GM21528 (cell line): ENCODE measurements at regions not wholly inside any gene's neighbourhood (a gene's known extent, or its start where the extent isn't known, plus 50 kb on each side); places are given as distances from the start of the nearest gene placed in this dataset.
"Not testable (repeated sequence)": the region's sequence is repeated elsewhere in the genome, so short reads cannot be mapped to it uniquely, and the experiment has no call there.

Experiments used
- ATAC-seq: cut with Tn5 transposase; IDR thresholded peaks from one replicate; pipeline ENCODE4 v1.9.1; 2021; ENCODE audit warnings: mild to moderate bottlenecking, moderate library complexity; ENCODE audit not compliant: unreplicated experiment, low FRiP score

DNA sequence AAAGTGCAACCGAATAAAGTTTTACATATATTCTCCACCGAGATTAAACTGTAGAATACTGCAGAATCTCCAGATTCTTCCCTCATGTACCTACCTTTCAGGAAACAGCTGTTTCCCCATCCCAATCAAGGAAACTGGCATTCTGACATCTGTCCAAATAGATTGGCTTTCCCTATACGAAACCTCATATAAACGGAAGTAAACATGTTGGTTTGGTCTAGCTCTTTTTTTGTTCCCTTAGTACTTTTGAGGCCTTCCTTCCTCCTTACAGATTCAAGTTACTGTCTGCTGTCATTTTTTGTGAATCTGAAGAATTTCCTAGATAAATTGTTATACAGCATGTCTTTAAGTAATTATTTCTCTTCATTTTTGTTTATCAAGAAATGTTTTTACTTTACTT is 554.6 kb downstream of the RPIA start:
- not testable (repeated sequence) for ATAC-seq

DNA sequence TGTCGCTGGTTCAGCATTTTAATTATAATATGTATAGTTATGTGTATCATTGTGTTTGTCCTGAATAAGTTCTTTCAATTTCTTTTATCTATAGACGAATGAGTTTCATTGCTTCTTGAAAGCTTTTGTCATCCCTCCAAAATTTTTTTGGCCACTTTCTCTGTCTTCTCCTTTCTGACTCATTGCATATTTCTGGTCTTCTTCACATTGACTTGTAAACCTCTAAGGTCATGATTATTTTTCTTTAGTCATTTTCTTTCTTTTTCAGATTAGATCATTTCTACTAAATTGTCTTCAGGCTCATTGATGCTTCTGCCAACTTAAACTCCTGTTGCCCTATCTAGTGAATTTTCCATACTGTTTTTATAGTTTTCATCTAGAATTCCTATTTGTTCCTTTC is 555.1 kb downstream of the RPIA start:
- not testable (repeated sequence) for ATAC-seq

DNA sequence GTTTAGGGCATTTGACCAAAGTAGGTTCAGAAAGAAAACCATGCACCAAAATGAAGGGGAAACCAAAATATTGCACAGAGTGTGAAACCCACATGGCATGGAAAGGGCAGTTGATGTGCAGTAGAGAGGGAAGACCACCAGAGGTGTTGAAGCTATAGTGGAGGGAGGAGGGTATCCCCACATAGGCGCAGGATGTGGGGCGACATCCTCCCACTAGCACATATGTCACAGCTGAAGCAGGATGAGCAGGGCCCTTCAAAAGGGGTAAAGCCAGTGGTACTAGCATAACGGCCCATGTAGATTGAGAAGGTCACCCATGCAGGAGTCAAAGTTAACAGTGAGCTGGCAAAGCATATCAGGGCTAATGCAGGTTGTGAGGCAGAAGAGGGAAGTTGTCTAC is 563.5 kb downstream of the RPIA start:
- not testable (repeated sequence) for ATAC-seq

DNA sequence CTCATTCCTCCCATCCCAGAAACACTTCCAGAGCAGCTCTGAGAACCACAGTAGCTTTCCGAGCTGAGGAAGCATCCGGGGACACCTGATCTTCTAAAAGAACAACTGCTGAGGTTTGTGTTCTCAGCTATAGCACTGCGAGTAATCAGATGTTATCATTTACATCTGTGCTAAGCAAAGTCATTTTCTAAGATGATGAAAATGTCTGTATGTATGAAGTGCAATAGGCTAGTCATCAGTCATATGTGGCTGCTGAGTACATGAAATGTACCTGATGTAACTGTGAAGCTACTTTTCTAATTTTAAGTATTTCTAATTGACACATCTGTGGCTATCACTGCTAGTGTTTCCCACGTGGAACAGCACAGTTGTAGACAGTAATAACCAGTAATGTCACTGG is 582.0 kb downstream of the RPIA start:
- not testable (repeated sequence) for ATAC-seq

DNA sequence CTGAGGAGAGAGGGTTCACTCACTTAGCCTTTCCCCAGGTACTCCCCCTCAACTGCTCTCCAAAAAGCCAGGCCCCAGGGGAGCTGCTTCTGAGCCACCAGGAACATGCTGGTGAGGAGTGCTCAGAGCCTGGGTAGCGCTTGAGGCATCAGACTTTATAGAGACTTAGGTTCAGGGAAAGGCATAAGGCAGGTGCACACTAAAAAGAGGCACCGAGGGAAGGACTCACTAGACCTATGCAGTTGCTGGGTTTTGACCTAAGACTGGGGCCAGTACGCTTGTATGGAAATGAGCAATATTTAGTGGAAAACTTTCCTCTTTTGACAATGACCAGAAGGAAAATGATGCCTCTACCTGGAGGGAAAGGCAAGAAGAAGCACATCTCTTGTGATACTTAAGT is 589.1 kb downstream of the RPIA start:
- ATAC-seq = not testable (repeated sequence)

DNA sequence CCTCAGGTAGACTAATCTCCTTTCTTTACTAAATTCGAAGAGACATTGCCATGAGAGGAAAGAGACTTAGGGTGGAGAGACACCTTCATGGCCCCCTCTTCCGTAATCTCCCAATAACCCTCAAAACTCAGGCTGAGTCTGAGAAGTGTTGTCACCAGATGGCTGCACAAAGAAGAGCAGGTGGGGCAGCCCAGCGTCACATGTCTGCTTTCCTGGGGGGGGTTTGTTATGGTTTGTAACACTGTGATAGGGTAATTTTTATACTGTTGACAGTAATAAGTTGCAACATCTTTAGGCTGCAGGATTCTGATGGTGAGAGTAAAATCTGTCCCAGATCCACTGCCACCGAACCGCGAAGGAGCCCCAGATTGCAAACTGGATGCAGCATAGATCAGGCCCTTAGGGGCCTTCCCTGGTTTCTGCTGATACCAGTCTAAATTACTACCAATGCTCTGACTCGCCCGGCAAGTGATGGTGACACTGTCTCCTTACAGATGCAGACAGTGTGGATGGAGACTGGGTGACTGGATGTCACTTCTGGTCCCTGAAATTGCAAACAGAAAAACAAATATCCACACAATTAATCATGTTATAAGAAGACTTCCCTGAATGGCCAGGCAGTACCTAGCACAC is 595.1 kb downstream of the RPIA start:
- ATAC-seq = not testable (repeated sequence)

DNA sequence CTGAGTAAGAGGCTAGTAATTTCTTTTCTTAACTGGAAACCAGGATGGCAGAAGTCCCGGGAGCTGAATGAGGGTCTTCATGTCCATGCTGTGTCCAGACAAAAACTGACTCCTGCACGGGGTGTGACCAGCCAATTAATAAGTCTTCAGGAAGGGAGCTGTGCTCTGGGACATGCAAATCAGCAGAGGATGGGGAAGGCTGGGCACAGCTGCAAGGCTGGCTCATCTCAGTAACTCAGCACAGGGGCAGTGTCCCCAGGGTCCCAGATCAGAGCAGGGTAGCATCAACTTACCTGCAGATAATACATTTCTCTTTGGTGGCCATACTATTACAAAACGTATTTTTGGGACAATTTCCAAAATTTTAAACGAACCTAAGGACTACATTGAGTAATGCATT is 595.6 kb downstream of the RPIA start:
- not testable (repeated sequence) for ATAC-seq

DNA sequence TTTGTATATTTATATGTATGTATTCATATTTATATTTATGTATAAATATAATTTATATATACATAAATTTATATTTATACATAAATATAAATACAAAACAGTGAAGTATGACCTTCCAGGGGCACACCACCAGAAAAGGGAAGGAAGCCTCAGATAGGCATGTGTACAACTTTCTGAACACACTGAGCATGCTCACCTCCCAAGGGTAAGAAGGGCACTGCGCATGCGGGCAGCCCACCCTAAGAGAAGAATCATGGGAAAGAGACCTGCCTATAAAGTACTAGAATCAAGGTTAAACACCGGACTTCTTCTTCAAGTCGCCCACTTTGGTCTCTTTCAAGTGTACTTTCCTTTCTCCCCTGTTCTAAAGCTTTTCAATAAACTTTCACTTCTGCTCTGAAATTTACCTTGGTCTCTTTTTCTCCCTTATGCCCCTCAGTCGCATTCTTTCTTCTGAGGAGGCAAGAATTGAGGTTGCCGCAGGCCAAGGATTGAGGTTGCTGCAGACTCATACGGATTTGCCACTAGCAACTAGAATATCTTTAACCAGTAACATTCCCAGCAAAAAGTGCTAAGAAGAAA is 600.3 kb downstream of the RPIA start:
- ATAC-seq = not testable (repeated sequence)

DNA sequence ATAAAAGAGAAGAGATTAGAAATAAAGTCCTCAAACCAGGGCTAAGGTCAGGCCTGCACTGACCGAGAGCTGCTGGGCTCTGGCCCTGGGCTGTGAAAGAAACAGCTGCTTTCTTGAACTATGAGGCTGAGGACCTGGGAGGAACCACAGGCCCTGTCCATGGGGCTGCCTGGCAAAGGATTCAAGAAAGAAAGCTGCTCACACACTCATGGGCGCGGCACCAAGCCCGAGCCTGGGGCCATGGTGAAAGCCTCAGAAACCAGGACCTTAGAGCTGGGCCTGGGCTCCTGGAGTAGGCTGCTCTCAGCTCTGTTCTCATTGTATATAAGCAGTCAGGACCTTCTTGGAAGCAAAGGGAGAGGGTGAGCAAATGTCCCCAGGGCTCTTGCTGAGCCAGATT is 601.9 kb downstream of the RPIA start:
- not testable (repeated sequence) for ATAC-seq

DNA sequence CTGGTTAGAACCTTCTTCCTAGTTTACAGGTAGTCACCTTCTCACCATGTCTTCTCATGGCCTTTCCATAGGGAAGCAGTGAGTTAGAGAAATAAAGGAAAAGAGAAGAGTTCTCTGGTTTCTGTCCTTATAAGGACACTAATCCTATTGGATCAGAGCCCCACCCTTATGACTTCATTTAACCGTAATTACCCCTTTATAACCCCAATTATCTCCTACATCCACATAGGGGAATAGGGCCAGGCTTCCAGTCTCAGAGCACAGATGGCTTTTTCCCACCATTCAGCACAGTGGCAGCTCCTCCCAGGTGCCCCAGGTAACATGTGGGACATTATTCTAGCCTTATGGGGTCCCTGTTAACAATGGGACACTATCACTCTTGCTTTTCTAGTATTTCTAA is 602.9 kb downstream of the RPIA start:
- ATAC-seq = not testable (repeated sequence)

DNA sequence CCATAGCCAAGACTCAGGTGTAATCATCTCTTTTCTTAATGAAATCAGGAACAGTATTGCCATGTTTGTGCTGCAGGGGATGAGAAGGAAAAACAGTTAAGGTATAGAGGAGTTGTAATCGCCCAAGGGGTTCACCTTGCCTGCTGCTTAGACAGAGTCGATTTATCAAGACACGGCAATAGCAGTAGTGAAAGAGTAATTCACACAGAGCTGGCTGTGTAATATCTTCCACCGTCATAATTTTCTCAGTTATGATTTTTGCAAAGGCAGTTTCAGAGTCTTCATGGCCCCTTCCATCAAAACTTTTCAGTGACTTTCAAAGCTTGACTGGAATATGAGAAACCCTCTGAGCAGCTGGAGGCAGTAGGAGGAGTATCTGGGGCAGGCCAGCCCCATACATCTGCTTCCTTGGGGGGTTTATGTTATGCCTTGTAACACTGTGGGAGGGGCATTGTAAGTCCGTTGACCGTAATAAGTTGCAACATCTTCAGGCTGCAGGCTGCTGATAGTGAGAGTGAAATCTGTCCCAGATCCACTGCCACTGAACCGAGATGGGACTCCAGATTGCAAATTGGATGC is 605.4 kb downstream of the RPIA start:
- ATAC-seq = not testable (repeated sequence)

DNA sequence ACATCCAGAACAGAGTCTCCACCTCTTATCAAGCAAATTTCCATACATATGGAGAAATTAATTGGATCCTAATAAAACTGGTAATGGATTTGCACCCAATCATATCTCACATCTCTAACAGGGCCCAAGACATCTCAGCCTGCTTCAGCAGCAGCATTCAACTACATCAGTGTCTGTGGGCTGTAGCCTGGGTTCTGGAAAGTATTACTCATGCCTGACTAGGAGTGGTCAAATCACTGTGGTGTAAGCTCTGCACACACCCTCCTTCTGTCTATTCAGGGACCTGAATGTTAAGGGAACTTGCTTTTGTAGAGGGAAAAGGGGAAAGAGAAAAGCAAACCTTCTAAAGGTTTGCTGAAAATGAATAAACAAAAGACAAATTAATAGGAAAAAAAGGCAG is 607.7 kb downstream of the RPIA start:
- ATAC-seq = peak; percentile 64

DNA sequence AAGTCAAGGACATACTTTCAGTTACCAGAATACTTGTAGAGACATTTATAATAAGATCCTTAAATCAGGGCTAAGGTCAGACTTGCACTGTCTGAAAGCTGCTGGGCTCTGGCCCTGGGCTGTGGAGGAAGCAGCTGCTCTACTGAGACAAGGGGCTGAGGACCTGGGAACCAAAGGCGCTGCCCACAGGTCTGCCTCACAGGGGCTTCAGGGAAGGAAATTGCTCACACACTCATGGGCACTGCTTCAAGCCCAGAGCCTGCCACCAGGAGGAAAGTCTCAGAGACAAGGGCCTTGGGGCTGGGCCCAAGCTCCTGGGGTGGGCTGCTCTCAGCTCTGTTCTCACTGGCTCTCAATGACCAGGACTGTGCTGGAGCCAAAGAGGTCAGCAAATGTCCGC is 614.1 kb downstream of the RPIA start:
- not testable (repeated sequence) for ATAC-seq

DNA sequence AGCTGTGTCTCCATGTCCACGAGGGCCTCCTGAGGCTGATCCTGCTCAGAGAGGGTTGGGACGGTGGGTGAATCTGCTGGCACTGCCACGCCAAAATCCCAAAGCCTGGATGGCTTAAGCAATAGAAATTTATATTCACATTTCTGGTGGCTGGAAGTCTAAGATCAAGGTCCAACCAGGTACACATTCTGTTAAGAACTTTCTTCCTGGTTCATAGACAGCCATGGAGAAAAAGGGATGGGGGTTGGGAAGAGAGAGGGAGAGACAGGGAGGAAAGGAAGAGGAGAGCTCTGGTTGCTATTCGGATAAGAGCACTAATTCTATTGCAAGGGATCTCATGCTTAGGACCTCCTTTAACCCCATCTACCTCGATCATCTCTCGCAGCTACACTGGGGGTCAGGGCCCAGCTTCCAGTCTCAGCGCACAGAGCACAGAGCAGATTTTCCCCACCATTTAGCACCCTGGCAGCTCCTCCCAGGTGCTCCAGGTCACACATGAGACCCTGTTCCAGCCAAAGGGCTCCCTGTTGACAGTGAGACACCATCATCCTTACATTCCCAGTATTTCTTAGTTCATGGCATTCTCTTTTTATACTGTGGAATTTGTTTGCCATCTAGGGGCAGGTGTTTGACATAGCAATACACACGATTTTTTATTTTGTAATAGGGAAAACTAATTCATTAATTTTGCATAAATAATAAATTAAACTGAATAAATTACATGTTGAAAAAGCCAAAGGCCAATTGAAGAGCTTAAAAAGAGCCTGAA is 615.6 kb downstream of the RPIA start:
- not testable (repeated sequence) for ATAC-seq

DNA sequence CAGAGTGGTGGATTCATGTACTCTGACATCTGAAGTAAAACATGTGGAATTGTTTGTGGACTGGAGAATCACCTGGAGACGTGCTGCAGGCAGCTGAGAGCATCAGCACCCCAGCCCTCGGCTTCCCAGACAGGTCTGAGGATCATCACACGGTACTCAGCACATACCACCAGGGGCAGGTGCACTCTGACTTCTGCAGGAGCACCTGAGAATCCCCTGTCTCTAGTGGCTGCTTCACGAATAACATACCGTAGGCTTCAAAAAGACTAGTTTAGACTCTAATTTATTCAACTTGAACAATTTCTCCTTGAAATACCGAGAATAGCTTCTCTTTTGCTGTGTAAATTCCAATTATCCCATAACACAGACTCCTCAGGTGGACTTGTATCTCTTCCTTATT is 627.5 kb downstream of the RPIA start:
- ATAC-seq = not testable (repeated sequence)

DNA sequence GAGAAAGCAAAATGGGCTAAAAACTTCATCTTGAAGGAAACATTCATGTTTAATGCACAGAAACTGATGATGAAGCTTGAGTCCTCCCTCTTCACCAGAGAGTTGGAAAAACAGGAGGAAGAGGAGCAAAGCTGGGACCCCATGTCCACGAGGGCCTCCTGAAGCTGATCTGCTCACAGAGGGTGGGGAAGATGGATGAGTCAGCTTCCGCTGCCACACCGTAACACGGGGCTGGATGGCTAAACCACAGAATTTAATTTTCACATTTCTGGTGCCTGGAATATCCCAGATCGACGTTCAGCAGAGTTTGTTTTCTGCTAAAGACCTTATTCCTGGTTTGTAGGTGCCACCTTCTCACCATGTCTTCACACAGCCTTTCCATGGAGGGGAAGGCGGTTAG is 634.4 kb downstream of the RPIA start:
- ATAC-seq = not testable (repeated sequence)

DNA sequence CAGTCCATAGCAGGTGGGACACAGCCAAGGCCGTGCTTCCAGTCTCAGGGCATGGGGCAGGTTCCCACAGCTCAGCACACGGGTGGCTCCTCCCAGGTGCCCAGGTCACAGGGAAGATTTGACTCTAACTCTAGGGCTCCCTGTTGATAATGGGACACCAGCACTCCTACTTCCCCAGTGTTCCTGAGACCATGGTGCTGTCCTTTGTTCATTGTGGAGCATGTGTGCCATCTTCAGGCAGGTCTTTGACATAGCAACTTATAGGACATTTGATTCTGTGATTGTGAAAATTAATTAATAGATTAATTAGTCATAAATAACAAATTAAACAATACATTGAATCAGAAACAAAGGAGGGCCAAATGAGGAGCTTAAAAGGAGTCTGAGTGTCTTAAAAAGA is 635.0 kb downstream of the RPIA start:
- ATAC-seq = not testable (repeated sequence)

DNA sequence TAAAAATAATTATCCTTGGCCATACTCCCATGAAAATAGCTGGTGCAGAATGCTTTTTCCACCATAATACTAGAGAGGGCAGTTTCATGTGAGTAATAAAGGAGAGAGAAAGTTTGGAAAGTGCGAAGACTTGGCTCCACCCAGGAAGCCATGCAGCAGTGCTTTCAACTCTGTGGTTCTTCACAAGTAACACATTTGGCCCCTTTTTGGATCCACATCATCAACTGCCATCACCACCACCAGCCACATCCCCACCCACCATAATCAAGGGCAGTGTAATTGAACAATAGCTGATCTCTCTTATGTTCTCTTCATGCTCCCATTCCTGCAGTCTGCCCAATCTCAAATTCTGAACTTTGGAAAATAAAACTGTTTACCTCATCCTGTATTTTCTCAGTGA is 637.3 kb downstream of the RPIA start:
- ATAC-seq = not testable (repeated sequence)
